Right atrium auricular region (tissue), 2 donors: ENCODE measurements at regions not wholly inside any gene's neighbourhood (a gene's known extent, or its start where the extent isn't known, plus 50 kb on each side); places are given as distances from the start of the nearest gene placed in this dataset.

Source experiments
- DNase-seq: peaks from one replicate; pipeline ENCODE4 v3.0.0-alpha.2; 2019; ENCODE audit warnings: low spot score
- H3K27ac ChIP-seq, 2 donors: fragments of 200-600 bp; sonication (generic); 1 replicate in 1 of 2; 2 replicates in 1 of 2; pipeline ENCODE4 v1.5.1; 2016 to 2019
- H3K27me3 ChIP-seq, 2 donors: fragments of 200-600 bp; sonication (generic); one replicate each; pipeline versions ENCODE4 v1.5.1 to v1.6.0; 2017 to 2019
- H3K36me3 ChIP-seq: fragments of 200-600 bp; sonication (generic); one replicate; pipeline ENCODE4 v1.5.1; 2016
- H3K4me1 ChIP-seq, 2 donors: fragments of 200-600 bp; sonication (generic); one replicate each; pipeline versions ENCODE4 v1.5.1 to v1.6.0; 2017 to 2019
- H3K4me3 ChIP-seq, 2 donors: fragments of 200-600 bp; sonication (generic); 1 replicate in 1 of 2; 2 replicates in 1 of 2; pipeline ENCODE4 v1.5.1; 2017 to 2019; ENCODE audit warnings: mild to moderate bottlenecking in 1 of 2, moderate library complexity in 1 of 2
- H3K9me3 ChIP-seq, 2 donors: fragments of 200-600 bp; sonication (generic); one replicate each; pipeline ENCODE4 v1.5.1; 2019
- CTCF ChIP-seq, 2 donors: fragments of 200-600 bp; sonication (generic); IDR thresholded peaks; one replicate each; pipeline ENCODE4 v1.5.1; 2019; ENCODE audit warnings: antibody characterized with exemption in 2 of 2

- no peak overlapping the region for H3K4me3 ChIP-seq
- H3K4me1 ChIP-seq, result no peaks in the 10 kb centered on the region
- no peaks in the 10 kb centered on the region for H3K36me3 ChIP-seq
- no peak for DNase-seq
- no peak for TF ChIP-seq CTCF (IDR thresholded peaks at IDR 0.05)
- H3K27me3 ChIP-seq, result no peaks in the 10 kb centered on the region
- no peaks in the 10 kb centered on the region for H3K9me3 ChIP-seq
- no peak overlapping the region for H3K27ac ChIP-seq
Observed at GRCh38 chr12:45124485-45125155, 73.7 kb upstream of the DBX2 start.

- Histone ChIP-seq H3K4me1 (no peaks in the 10 kb centered on the region), H3K4me3 (no peak overlapping the region), H3K9me3 (no peaks in the 10 kb centered on the region), H3K27ac (no peak overlapping the region), H3K27me3 (no peaks in the 10 kb centered on the region), H3K36me3 (no peaks in the 10 kb centered on the region)
- no peak for DNase-seq
- no peak for TF ChIP-seq CTCF (IDR thresholded peaks at IDR 0.05)
Observed at GRCh38 chr12:45125997-45126396, 75.1 kb upstream of the DBX2 start.

- Histone ChIP-seq H3K9me3 (no peaks in the 10 kb centered on the region), H3K27me3 (no peaks in the 10 kb centered on the region), H3K36me3 (no peaks in the 10 kb centered on the region), H3K4me1 (no peaks in the 10 kb centered on the region), H3K4me3 (no peak overlapping the region), H3K27ac (no peak overlapping the region)
- no peak for DNase-seq
- TF ChIP-seq CTCF (IDR thresholded peaks at IDR 0.05), result no peak
Observed at GRCh38 chr12:45128637-45129036, 77.7 kb upstream of the DBX2 start.

- H3K36me3 ChIP-seq, result no peaks in the 10 kb centered on the region
- H3K4me3 ChIP-seq, result no peak overlapping the region
- peak; percentile 37 to 77 for TF ChIP-seq CTCF (IDR thresholded peaks at IDR 0.05)
- DNase-seq, result peak; percentile 60
- no peaks in the 10 kb centered on the region for H3K27me3 ChIP-seq
- no peaks in the 10 kb centered on the region for H3K9me3 ChIP-seq
- H3K27ac ChIP-seq, result no peak overlapping the region
- H3K4me1 ChIP-seq, result no peaks in the 10 kb centered on the region
Observed at GRCh38 chr12:45130881-45131281, 80.0 kb upstream of the DBX2 start.

- no peak for TF ChIP-seq CTCF (IDR thresholded peaks at IDR 0.05)
- Histone ChIP-seq H3K27me3 (no peaks in the 10 kb centered on the region), H3K36me3 (no peaks in the 10 kb centered on the region), H3K4me1 (no peaks in the 10 kb centered on the region), H3K9me3 (no peaks in the 10 kb centered on the region), H3K4me3 (no peak overlapping the region), H3K27ac (no peak overlapping the region)
- DNase-seq, result no peak
Observed at GRCh38 chr12:45131506-45131905, 80.6 kb upstream of the DBX2 start.

- H3K9me3 ChIP-seq, result no peaks in the 10 kb centered on the region
- no peak overlapping the region for H3K4me3 ChIP-seq
- DNase-seq, result no peak
- H3K27ac ChIP-seq, result no peak overlapping the region
- H3K27me3 ChIP-seq, result no peaks in the 10 kb centered on the region
- no peaks in the 10 kb centered on the region for H3K4me1 ChIP-seq
- no peaks in the 10 kb centered on the region for H3K36me3 ChIP-seq
- TF ChIP-seq CTCF (IDR thresholded peaks at IDR 0.05), result no peak
Observed at GRCh38 chr12:45138609-45139008, 77.3 kb upstream of the ANO6 start.
